Lower lobe of right lung (tissue), 2 donors: ENCODE measurements at regions not wholly inside any gene's neighbourhood (a gene's known extent, or its start where the extent isn't known, plus 50 kb on each side); places are given as distances from the start of the nearest gene placed in this dataset.
"Not testable (repeated sequence)": the region's sequence is repeated elsewhere in the genome, so short reads cannot be mapped to it uniquely, and the experiment has no call there.

Experiments used
- ATAC-seq, 2 donors: fragments of 200-7000 bp; cut with Tn5 transposase; one replicate each; pipeline ENCODE4 v1.9.1; 2020 to 2022; ENCODE audit warnings: mild to moderate bottlenecking in 2 of 2, moderate library complexity in 2 of 2
- DNase-seq: peaks from one replicate; pipeline ENCODE4 v3.0.0-alpha.2; 2020
- H3K27ac ChIP-seq: fragments of 200-600 bp; one replicate; pipeline ENCODE4 v1.8.0; 2022
- H3K27me3 ChIP-seq: fragments of 200-600 bp; one replicate; pipeline ENCODE4 v1.8.0; 2022; ENCODE audit warnings: low read depth
- H3K36me3 ChIP-seq: fragments of 200-600 bp; one replicate; pipeline ENCODE4 v1.8.0; 2022; ENCODE audit warnings: mild to moderate bottlenecking
- H3K4me1 ChIP-seq: fragments of 200-600 bp; one replicate; pipeline ENCODE4 v1.8.0; 2022
- H3K4me3 ChIP-seq: fragments of 200-600 bp; one replicate; pipeline ENCODE4 v1.8.0; 2022; ENCODE audit warnings: mild to moderate bottlenecking
- H3K9me3 ChIP-seq: fragments of 200-600 bp; one replicate; pipeline ENCODE4 v1.8.0; 2022
- CTCF ChIP-seq: fragments of 200-600 bp; IDR thresholded peaks from one replicate; pipeline ENCODE4 v1.8.0; 2022; ENCODE audit warnings: antibody characterized with exemption, mild to moderate bottlenecking
- intact Hi-C: fragments of 100-400 bp; cut with DNase I; formaldehyde crosslinking; loops from one replicate; pipeline ENCODE4 v1.11.0; 2022
- donor health status: DM: no; HTN: yes; CAD: no; lungs with severe emphysema.

GRCh38 chr1:223992456-223993246 is 121.3 kb upstream of the FBXO28 start:
- H3K36me3 ChIP-seq, H3K9me3 ChIP-seq, H3K27me3 ChIP-seq, intact Hi-C loops, H3K4me1 ChIP-seq: not testable (repeated sequence)
- peak; percentile 100 for DNase-seq
- H3K4me3 ChIP-seq = peak overlapping the region; percentile 69
- ATAC-seq = peak; percentile 100
- peak overlapping the region; percentile 86 for H3K27ac ChIP-seq
- TF ChIP-seq CTCF = peak; percentile 16

GRCh38 chr1:223991297-223991857 is 122.5 kb upstream of the FBXO28 start:
- H3K27me3 ChIP-seq, H3K27ac ChIP-seq, ATAC-seq, H3K4me3 ChIP-seq, H3K4me1 ChIP-seq, intact Hi-C loops, H3K9me3 ChIP-seq, DNase-seq, H3K36me3 ChIP-seq: not testable (repeated sequence)

DNA sequence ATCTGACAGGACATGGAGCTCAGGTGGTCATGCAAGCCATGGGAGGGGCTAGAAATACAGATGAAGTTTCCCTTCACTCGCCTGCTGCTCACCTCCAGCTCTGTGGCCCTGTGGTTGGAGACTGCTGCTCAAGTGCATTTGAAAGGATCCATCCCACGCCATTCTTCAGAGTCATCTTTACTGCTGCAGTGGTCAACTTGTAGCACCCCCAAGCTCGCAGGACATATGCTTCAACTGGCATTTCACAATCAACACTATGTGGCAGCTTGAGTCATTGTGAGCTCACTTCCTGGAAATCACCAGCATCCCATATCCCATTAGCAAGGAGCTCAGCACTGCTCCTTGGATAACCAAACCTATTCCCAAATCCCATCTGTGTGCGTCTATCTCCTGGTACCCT is 116.2 kb upstream of the TP53BP2 start:
- H3K4me1 ChIP-seq, H3K27me3 ChIP-seq, DNase-seq, H3K27ac ChIP-seq, intact Hi-C loops, H3K36me3 ChIP-seq, ATAC-seq, H3K4me3 ChIP-seq, H3K9me3 ChIP-seq: not testable (repeated sequence)

DNA sequence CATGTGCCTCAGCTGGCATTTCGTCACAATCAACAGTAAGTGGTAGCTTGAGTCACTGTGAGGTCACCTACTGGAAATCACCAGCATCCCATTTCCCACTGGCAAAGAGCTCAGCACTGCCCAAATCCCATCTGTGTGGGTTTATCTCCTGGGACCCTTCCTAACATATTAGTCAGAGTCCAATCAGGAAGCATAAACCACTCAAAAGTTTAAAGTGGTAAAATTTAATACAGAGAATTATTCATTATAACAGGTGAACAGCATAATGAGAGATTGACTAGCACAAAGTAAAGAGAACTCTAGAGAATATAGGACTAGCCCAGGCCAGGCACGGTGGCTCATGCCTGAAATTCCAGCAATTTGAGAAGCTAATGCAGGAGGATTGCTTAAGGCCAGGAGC is 107.1 kb upstream of the TP53BP2 start:
- not testable (repeated sequence) for ATAC-seq, DNase-seq

GRCh38 chr1:223951551-223951950 is 105.8 kb upstream of the TP53BP2 start:
- ATAC-seq, DNase-seq, H3K27me3 ChIP-seq: not testable (repeated sequence)

More for the DNA sequence above, 107.1 kb upstream of the TP53BP2 start:
- H3K4me1 ChIP-seq, H3K27ac ChIP-seq, H3K9me3 ChIP-seq, H3K36me3 ChIP-seq, intact Hi-C loops, H3K27me3 ChIP-seq, H3K4me3 ChIP-seq: not testable (repeated sequence)

DNA sequence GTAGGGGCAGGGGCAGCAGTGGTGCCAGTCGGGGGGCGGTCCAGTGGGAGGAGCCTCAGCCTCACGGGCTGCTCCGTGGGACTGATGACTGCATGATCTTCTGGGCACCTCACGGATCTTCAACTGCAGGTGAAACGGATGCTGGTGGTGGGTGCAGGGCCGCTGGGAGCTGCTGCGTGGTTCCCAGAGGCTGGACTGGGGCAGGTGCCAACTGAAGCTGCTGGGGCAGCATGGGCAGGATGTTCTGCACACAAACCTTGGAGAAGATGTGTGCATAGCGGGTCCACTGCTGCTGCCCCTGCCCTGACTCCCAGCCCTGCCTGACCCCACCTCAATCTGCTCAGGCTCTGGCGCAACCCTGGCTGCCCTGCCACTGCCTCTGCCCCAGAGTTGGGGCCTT is 104.2 kb upstream of the TP53BP2 start:
- H3K27ac ChIP-seq, intact Hi-C loops, H3K36me3 ChIP-seq, DNase-seq, H3K4me1 ChIP-seq, H3K9me3 ChIP-seq, H3K4me3 ChIP-seq, H3K27me3 ChIP-seq, ATAC-seq: not testable (repeated sequence)

More at GRCh38 chr1:223951551-223951950, 105.8 kb upstream of the TP53BP2 start:
- H3K4me3 ChIP-seq, intact Hi-C loops, H3K27ac ChIP-seq, H3K9me3 ChIP-seq, H3K4me1 ChIP-seq, H3K36me3 ChIP-seq: not testable (repeated sequence)

DNA sequence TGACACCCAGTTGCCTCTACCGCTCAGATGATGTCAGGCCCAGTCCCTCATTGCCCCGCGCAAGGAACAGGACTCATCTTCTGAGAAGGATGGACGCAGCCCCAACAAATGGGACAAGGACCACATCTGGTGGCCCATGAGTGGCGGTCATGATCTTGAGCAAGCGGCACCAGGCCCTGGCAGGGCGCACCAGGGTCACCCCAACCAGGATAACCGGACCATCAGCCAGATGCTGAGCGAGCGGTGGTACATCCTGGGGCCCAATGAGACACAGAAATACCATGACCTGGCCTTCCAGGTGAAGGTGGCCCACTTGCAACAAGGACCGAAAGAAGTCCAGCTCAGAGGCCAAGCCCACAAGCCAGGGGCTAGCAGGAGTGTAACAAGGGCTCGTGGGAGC is 102.3 kb upstream of the TP53BP2 start:
- intact Hi-C loops = not testable (repeated sequence)

DNA sequence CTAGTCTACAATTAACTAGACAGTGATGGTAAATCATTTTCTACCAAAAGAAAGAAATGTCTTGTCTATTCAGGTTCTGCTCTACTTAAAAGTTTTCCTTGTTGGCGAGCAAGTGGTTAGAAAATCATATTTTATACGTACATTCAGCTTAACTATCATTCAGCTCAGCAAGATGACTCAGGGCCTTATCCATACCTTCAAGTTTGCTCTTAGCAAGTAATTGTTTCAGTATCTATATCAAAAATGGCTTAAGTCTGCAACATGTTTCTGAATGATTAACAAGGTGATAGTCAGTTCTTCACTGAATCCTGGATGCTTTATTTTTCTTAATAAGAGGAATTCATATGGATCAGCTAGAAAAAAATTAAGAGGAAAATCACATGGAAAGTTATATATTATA is 90.8 kb upstream of the TP53BP2 start:
- H3K27ac ChIP-seq, H3K36me3 ChIP-seq, DNase-seq, H3K4me3 ChIP-seq, H3K27me3 ChIP-seq, ATAC-seq, H3K9me3 ChIP-seq, intact Hi-C loops, H3K4me1 ChIP-seq: not testable (repeated sequence)

More for the DNA sequence above, 102.3 kb upstream of the TP53BP2 start:
- not testable (repeated sequence) for H3K27me3 ChIP-seq, DNase-seq, H3K27ac ChIP-seq, ATAC-seq, H3K4me1 ChIP-seq, H3K4me3 ChIP-seq, H3K9me3 ChIP-seq, H3K36me3 ChIP-seq

DNA sequence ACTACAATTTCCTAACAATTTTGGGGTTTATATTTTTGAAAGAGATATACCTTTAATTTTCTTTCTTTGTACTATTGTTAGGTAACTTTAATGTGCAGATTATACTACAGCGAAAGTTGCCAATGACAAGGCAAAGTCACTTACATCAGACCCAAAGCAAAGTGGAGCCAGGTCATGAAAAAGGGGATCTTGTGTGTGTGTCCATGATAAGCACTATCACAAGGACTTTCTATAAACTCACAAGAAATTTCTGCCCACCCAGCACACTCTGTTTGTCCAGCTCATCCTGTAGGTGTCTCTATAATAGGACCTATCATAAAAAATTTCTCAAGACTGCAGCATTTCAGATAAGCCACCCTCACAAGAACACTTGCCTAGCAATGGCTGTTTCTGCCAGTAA is 85.7 kb upstream of the TP53BP2 start:
- intact Hi-C loops, ATAC-seq, DNase-seq, H3K27me3 ChIP-seq, H3K9me3 ChIP-seq, H3K36me3 ChIP-seq, H3K27ac ChIP-seq, H3K4me3 ChIP-seq, H3K4me1 ChIP-seq: not testable (repeated sequence)
